HepG2 (cell line): ENCODE measurements at regions not wholly inside any gene's neighbourhood (a gene's known extent, or its start where the extent isn't known, plus 50 kb on each side); places are given as distances from the start of the nearest gene placed in this dataset.
A peak's percentile ranks its signal among the peaks of the same experiment; 100 is the strongest.
"Not testable (repeated sequence)": the region's sequence is repeated elsewhere in the genome, so short reads cannot be mapped to it uniquely, and the experiment has no call there.

ENCODE experiments used
- ATAC-seq: fragments of 200-7000 bp; cut with Tn5 transposase; 3 replicates; pipeline ENCODE4 v1.9.1; 2020; ENCODE audit warnings: mild to moderate bottlenecking, moderate library complexity
- BruUV-seq: library from RNA; stranded (reverse); fragments of 400-500 nt; replicated peaks from 2 replicates; lab custom pipeline; 2021; lab: Mats Ljungman, UMichigan
- CTCF ChIA-PET: fragments of 300-600 bp; formaldehyde crosslinking; extraction: SDS; loops from one replicate; lab custom pipeline; 2021; ENCODE audit warnings: low total read pairs, inconsistent platforms, low intra/inter-chr PET ratio; lab: Yijun Ruan, JAX
- POLR2A ChIA-PET: fragments of 350-600 bp; sonication (Branson Sonifier 250); formaldehyde crosslinking; loops from one replicate; lab custom pipeline; 2020; ENCODE audit warnings: antibody characterized with exemption, inconsistent platforms; lab: Yijun Ruan, JAX
- DNase-seq: peaks from one replicate; pipeline ENCODE4 v3.0.0-alpha.2; 2015; ENCODE audit warnings: low spot score
- FAIRE-seq: peaks from 3 replicates; lab custom pipeline; 2011; peaks lifted over from hg19 to GRCh38; lab: Jason Lieb, UNC
- H2AFZ ChIP-seq: one replicate; pipeline ENCODE4 v1.6.1; 2011; ENCODE audit warnings: low read length, inconsistent platforms
- H3K27ac ChIP-seq: fragments of 300-600 bp; 3 replicates; pipeline ENCODE4 v1.8.0; 2011; ENCODE audit warnings: mixed run types, mild to moderate bottlenecking, mixed read lengths, low read length, inconsistent platforms; ENCODE audit not compliant: insufficient read depth; ENCODE audit errors: extremely low read length
- H3K27me3 ChIP-seq, 2 experiments: fragments of 200-600 bp in 1 of 2; 2 replicates in 1 of 2; 3 replicates in 1 of 2; pipeline versions ENCODE4 v1.6.0 to v1.8.0; 2011; ENCODE audit warnings: low read length in 2 of 2, mild to moderate bottlenecking in 2 of 2, moderate library complexity in 2 of 2, inconsistent platforms in 1 of 2; ENCODE audit not compliant: insufficient read depth in 2 of 2, control insufficient read depth in 1 of 2
- H3K36me3 ChIP-seq, 2 experiments: fragments of 200-600 bp in 1 of 2; replicated peaks in 1 of 2; 2 replicates in 1 of 2; 3 replicates in 1 of 2; pipeline versions ENCODE4 v1.5.1 to v1.8.0; 2011; ENCODE audit warnings: low read length in 2 of 2, inconsistent platforms in 1 of 2; ENCODE audit not compliant: insufficient read depth in 2 of 2, control insufficient read depth in 1 of 2
- H3K4me1 ChIP-seq: 2 replicates; pipeline ENCODE4 v1.5.1; 2012; ENCODE audit warnings: low read length, inconsistent platforms; ENCODE audit not compliant: insufficient read depth
- H3K4me2 ChIP-seq: 2 replicates; pipeline ENCODE4 v1.6.0; 2011; ENCODE audit warnings: low read depth, low read length, inconsistent platforms
- H3K4me3 ChIP-seq, 3 experiments: fragments of 200-600 bp in 1 of 3; sonication (generic), shearing (Covaris generic) in 1 of 3; replicated peaks in 1 of 3; 2 replicates each; pipeline ENCODE4 v1.5.1; 2011 to 2016; ENCODE audit warnings: low read length in 3 of 3, inconsistent platforms in 2 of 3, low read depth in 2 of 3, mild to moderate bottlenecking in 2 of 3, control low read depth in 1 of 3, mixed read lengths in 1 of 3; ENCODE audit not compliant: insufficient read depth in 1 of 3
- H3K79me2 ChIP-seq: one replicate; pipeline ENCODE4 v1.6.1; 2011; ENCODE audit warnings: low read length, inconsistent platforms; ENCODE audit not compliant: insufficient read depth
- H3K9ac ChIP-seq: 2 replicates; pipeline ENCODE4 v1.6.0; 2011; ENCODE audit warnings: mild to moderate bottlenecking, low read depth, low read length, inconsistent platforms; ENCODE audit not compliant: insufficient read depth
- H3K9me3 ChIP-seq: 2 replicates; pipeline ENCODE4 v1.5.1; 2012; ENCODE audit warnings: mild to moderate bottlenecking, low read length
- H4K20me1 ChIP-seq: 2 replicates; pipeline ENCODE4 v1.6.0; 2011; ENCODE audit warnings: inconsistent platforms, mild to moderate bottlenecking, low read length, moderate library complexity; ENCODE audit not compliant: insufficient read depth
- CHCHD3 ChIP-seq: sonication (generic); formaldehyde crosslinking; IDR thresholded peaks from 2 replicates; pipeline ENCODE4 v1.8.0; 2022; ENCODE audit warnings: mild to moderate bottlenecking, missing genetic modification reagents, moderate library complexity
- FOSL2 ChIP-seq: sonication (generic); formaldehyde crosslinking; IDR thresholded peaks from 2 replicates; pipeline ENCODE4 v1.4.0; 2020; ENCODE audit warnings: missing genetic modification reagents
- HNF4A ChIP-seq: sonication (generic); formaldehyde crosslinking; IDR thresholded peaks from 2 replicates; pipeline ENCODE4 v1.4.0; 2020; ENCODE audit warnings: missing genetic modification reagents
- IRF1 ChIP-seq: sonication (generic); formaldehyde crosslinking; IDR thresholded peaks from 2 replicates; pipeline ENCODE4 v1.4.0; 2020; ENCODE audit warnings: low read depth, mild to moderate bottlenecking, missing genetic modification reagents
- WGBS: methylation state at CpG from one replicate; pipeline ENCODE4 v1.1.6; 2017; ENCODE audit warnings: low lambda C conversion rate; 5-methylcytosine and 5-hydroxymethylcytosine counted together
- in situ Hi-C: cut with HindIII; loops from 2 replicates; pipeline ENCODE4 v1.10.0; 2017; ENCODE audit warnings: low pct_unique_long_range_greater_than_20kb; ENCODE audit not compliant: extremely low pct_ligation_motif_present
- intact Hi-C: fragments of 100-400 bp; cut with micrococcal nuclease; formaldehyde crosslinking; loops from one replicate; pipeline ENCODE4 v1.10.0; 2022; ENCODE audit not compliant: unreplicated experiment
- TF ChIP-seq, protein P1 (sequence below): IDR thresholded peaks from 2 replicates; pipeline ENCODE4 v1.6.1; 2016; ENCODE audit warnings: missing compliant biosample characterization, missing genetic modification reagents, borderline replicate concordance

GRCh38 chr2:94774851-94775250 lies 96.4 kb upstream of the TEKT4 start (continued):
- no peak for TF ChIP-seq IRF1 (CRISPR knock-in tag)
- TF ChIP-seq, protein P1, sequence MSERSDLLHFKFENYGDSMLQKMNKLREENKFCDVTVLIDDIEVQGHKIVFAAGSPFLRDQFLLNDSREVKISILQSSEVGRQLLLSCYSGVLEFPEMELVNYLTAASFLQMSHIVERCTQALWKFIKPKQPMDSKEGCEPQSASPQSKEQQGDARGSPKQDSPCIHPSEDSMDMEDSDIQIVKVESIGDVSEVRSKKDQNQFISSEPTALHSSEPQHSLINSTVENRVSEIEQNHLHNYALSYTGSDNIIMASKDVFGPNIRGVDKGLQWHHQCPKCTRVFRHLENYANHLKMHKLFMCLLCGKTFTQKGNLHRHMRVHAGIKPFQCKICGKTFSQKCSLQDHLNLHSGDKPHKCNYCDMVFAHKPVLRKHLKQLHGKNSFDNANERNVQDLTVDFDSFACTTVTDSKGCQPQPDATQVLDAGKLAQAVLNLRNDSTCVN (CRISPR knock-in tag), result no peak

GRCh38 chr2:94776036-94776435 lies 95.2 kb upstream of the TEKT4 start:
- WGBS, result 13% methylated on average over 1 of the region's 2 CpGs
- TF ChIP-seq CHCHD3 (CRISPR knock-in tag), result no peak
- TF ChIP-seq FOSL2 (CRISPR knock-in tag), result no peak
- BruUV-seq, result no TSS peak
- peaks cover 0 to 1% of the 10 kb centered on the region in 2 experiments; a peak in 1 of 5 replicates for H3K27me3 ChIP-seq
- no peak for ATAC-seq
- DNase-seq, result no peak
- H3K4me3 ChIP-seq, result no peak overlapping the region
- no peak overlapping the region for H3K4me2 ChIP-seq
- FAIRE-seq, result no peak
- H3K27ac ChIP-seq, result no peak overlapping the region
- in situ Hi-C loops (no loop called here), intact Hi-C loops (no loop called here)
- CTCF ChIA-PET, result no interaction called here
- no peak overlapping the region for H3K9ac ChIP-seq
- no peak overlapping the region for H2AFZ ChIP-seq
- H3K79me2 ChIP-seq, result no peaks in the 10 kb centered on the region
- H3K4me1 ChIP-seq, result no peaks in the 10 kb centered on the region
- POLR2A ChIA-PET, result no interaction called here
- H4K20me1 ChIP-seq, result no peaks in the 10 kb centered on the region
- H3K36me3 ChIP-seq, result no peaks in the 10 kb centered on the region
- no peaks in the 10 kb centered on the region for H3K9me3 ChIP-seq

DNA sequence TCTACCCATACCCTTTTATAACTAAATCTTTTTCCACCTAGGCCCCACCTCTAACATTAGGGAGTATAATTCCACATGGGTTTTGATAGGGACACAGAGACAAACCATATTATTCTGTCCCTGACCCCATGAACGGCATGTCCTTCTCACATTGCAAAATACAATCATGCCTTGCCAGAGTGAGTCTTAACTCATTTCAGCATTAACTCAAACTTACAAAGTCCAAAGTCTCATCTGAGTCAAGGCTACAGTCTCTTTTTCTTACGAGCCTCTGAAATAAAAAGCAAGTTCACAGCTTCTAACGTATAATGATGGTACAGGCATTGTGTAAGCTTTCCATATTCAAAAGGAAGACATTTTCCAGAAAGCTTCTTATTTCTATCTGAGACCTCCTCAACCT lies 86.1 kb upstream of the TEKT4 start:
- CTCF ChIA-PET, H3K4me1 ChIP-seq, H2AFZ ChIP-seq, H4K20me1 ChIP-seq, BruUV-seq, in situ Hi-C loops, H3K27me3 ChIP-seq, H3K27ac ChIP-seq, H3K9me3 ChIP-seq, H3K9ac ChIP-seq, DNase-seq: not testable (repeated sequence)
- peak; percentile 40; the same call in 1 of the 2 replicates for TF ChIP-seq HNF4A (CRISPR knock-in tag)
- TF ChIP-seq, all 625 proteins: peak for 1; not testable (repeated sequence) for 624
- H3K36me3 ChIP-seq, H3K79me2 ChIP-seq, H3K4me3 ChIP-seq, POLR2A ChIA-PET, FAIRE-seq, H3K4me2 ChIP-seq, ATAC-seq, intact Hi-C loops: not testable (repeated sequence)
- WGBS, result 0% methylated on average over 3 of the region's 3 CpGs
